LNCaP clone FGC (cell line): ENCODE measurements at regions not wholly inside any gene's neighbourhood (a gene's known extent, or its start where the extent isn't known, plus 50 kb on each side); places are given as distances from the start of the nearest gene placed in this dataset.

Experiments used
- DNase-seq: peaks from one replicate; pipeline ENCODE4 v3.0.0-alpha.2; 2011; ENCODE audit warnings: low read depth
- H3K4me3 ChIP-seq: 2 replicates; pipeline ENCODE4 v1.5.1; 2011; ENCODE audit warnings: mild to moderate bottlenecking, low read depth, low read length, control low read depth
- CTCF ChIP-seq: IDR thresholded peaks from 2 replicates; pipeline ENCODE4 v1.5.1; 2012; ENCODE audit warnings: mild to moderate bottlenecking; ENCODE audit not compliant: control insufficient read depth, insufficient read depth; ENCODE audit errors: extremely low read depth

DNA sequence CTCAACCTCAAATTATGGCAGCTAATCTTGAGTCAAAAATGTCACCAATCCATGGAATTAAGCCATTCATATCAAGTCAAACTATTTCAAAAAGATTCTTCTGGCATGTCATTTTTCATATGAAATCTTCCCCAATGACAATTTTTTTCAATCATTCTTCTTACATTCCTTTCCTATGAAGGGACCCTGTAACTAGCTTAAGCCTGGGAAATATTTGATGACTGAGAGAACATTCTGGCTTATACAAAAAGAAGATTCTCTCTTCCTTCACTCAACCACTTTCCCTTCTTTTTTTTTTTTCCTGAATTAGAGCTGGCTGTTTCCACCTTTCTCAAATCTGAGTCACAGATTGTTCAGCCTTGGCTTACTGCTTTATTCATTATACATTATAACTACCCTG, 903.7 kb downstream of the FAM181B start:
- TF ChIP-seq CTCF, result no peak
- DNase-seq, result no peak
- H3K4me3 ChIP-seq, result no peak overlapping the region

- no peak overlapping the region for H3K4me3 ChIP-seq
- no peak for DNase-seq
- TF ChIP-seq CTCF, result no peak
These were observed 908.3 kb downstream of the FAM181B start for GRCh38 chr11:81825346-81825745.

GRCh38 chr11:81819462-81819861, 914.2 kb downstream of the FAM181B start:
- no peak for DNase-seq
- H3K4me3 ChIP-seq, result no peak overlapping the region
- TF ChIP-seq CTCF, result no peak

DNA sequence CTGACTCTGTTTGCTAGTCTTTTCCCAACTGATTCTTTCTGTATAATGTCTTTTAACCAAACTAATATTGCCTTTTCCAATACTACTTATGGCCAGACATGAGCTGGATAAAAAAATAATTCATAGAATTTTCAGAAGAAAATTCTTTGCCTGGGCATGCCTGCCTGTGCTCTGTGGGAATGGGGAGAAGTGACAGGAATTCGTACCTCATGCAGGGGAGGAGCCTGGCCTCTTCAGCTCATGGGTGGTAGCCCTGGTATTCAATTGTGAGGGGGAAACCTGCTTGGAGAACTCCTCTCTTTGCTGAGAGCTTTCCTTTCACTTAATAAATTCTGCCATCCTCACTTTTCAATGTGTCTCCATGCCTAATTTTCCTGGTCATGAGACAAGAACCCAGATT, 928.8 kb downstream of the FAM181B start:
- H3K4me3 ChIP-seq, result no peak overlapping the region
- no peak for DNase-seq
- TF ChIP-seq CTCF, result no peak

GRCh38 chr11:81802591-81802990, 931.1 kb downstream of the FAM181B start:
- no peak for TF ChIP-seq CTCF
- DNase-seq, result no peak
- no peak overlapping the region for H3K4me3 ChIP-seq

DNA sequence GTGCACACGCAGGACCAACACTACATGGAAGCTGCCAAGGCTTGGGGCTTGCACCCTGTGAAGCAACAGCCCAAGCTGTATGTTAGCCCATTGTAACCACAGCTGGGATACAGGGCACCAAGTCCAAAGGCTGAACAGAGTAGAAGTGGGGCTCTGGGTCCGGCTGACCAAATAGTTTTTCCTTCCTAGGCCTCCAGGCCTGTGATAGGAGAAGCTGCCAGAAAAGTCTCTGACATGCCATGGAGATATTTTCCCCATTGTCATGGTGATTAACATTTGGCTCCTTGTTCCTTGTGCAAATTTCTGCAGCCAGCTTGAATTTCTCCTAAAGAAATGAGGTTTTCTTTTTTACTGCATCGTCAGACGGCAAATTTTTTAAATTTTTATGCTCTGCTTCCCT, 941.2 kb downstream of the FAM181B start:
- DNase-seq, result no peak
- no peak for TF ChIP-seq CTCF
- no peak overlapping the region for H3K4me3 ChIP-seq

GRCh38 chr11:81787584-81788049, 946.0 kb downstream of the FAM181B start:
- no peak overlapping the region for H3K4me3 ChIP-seq
- peak; percentile 19 for DNase-seq
- peak; percentile 57 for TF ChIP-seq CTCF
